ENCODE measurements at regions not wholly inside any gene's neighbourhood (a gene's known extent, or its start where the extent isn't known, plus 50 kb on each side); places are given as distances from the start of the nearest gene placed in this dataset.

DNA sequence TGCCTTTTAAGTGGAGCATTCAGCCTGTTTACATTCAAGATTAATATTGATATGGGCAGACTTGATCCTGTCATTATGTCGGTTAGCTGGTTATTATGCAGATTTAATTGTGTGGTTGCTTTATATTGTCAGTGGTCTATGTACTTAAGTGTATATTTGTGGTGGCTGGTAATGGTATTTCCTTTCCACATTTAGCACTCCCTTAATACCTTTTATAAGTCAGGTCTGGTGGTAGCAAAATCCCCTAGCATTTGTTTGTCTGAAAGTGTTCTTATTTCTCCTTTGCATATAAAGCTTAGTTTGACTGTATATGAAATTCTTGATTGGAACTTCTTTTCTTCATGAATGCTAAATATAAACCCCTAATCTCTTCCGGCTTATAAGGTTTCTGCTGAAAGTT lies 403.7 kb upstream of the EPHA5 start:
- TF ChIP-seq, protein P1, sequence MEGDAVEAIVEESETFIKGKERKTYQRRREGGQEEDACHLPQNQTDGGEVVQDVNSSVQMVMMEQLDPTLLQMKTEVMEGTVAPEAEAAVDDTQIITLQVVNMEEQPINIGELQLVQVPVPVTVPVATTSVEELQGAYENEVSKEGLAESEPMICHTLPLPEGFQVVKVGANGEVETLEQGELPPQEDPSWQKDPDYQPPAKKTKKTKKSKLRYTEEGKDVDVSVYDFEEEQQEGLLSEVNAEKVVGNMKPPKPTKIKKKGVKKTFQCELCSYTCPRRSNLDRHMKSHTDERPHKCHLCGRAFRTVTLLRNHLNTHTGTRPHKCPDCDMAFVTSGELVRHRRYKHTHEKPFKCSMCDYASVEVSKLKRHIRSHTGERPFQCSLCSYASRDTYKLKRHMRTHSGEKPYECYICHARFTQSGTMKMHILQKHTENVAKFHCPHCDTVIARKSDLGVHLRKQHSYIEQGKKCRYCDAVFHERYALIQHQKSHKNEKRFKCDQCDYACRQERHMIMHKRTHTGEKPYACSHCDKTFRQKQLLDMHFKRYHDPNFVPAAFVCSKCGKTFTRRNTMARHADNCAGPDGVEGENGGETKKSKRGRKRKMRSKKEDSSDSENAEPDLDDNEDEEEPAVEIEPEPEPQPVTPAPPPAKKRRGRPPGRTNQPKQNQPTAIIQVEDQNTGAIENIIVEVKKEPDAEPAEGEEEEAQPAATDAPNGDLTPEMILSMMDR (IDR thresholded peaks at IDR 0.05; ENCODE audit: low read length): no peak
- TF ChIP-seq EZH2 (optimal IDR thresholded peaks at IDR 0.05; ENCODE audit: low read depth, low read length): no peak

Measured in MM.1S (cell line).